ENCODE measurements at regions not wholly inside any gene's neighbourhood (a gene's known extent, or its start where the extent isn't known, plus 50 kb on each side); places are given as distances from the start of the nearest gene placed in this dataset.

DNA sequence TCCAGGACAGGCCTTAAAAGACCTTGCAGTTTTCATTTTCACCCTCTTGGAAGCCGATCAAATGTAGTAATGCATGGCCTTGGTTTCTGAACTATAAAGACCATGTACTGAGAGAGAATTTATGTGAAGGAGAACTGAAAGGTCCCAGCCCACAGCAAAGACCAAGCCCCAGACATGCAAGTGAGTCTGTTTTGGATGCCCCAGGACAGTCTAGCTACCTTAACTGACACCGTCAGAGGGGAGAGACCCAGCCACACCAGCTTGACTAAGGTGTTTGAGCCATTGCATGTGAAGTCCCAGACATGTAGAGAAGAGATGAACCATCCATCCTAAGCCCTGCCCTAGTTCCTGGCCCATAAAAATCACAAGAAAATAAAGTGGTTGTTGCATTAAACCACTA, 316.8 kb upstream of the GATB start:
- H3K9me3 Mint-ChIP-seq, result peaks cover 4% of the 10 kb centered on the region
- H3K36me3 Mint-ChIP-seq (ENCODE audit: low read depth), result no peaks in the 10 kb centered on the region
- H3K4me1 Mint-ChIP-seq (ENCODE audit: low read depth), result peaks cover 33% of the 10 kb centered on the region
- H3K27me3 Mint-ChIP-seq, result no peaks in the 10 kb centered on the region
- no peak overlapping the region for H3K27ac Mint-ChIP-seq
- no peak overlapping the region for H3K4me3 Mint-ChIP-seq

DNA sequence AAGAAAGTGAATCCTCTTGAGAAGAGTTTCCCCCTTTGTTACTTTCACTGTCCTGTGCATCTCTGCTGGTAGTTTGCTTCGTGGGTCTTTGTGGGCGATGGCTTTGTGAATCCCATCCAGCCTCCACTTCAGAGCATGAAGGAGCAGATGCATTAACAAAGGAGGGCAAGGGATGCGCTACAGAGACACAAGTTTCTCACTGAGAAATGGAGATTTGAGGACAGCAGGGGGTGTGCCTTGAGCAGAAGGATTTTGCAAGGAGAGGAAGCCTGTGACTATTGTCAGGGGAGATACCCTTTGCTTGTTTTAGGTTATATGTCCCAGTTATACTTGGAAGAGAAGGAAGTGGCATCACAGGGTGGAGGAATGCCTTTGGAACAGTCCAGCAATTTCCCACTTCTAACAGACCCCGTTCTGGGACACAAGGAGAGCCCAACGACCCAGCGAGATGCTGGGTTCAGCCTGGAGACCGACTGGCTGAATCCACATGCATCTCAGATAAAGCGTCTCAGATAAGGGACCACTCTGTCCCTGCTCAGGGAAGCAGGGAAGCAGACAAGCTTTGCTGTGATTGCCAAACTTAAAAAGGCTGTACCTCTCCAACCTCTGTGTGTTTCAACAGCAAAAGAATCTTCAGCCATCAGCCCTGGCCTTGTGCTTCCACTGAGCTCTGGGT, 314.6 kb upstream of the GATB start:
- H3K4me3 Mint-ChIP-seq, result no peak overlapping the region
- no peak overlapping the region for H3K27ac Mint-ChIP-seq
- H3K36me3 Mint-ChIP-seq (ENCODE audit: low read depth), result no peaks in the 10 kb centered on the region
- H3K9me3 Mint-ChIP-seq, result no peaks in the 10 kb centered on the region
- H3K27me3 Mint-ChIP-seq, result no peaks in the 10 kb centered on the region
- H3K4me1 Mint-ChIP-seq (ENCODE audit: low read depth), result peaks cover 23% of the 10 kb centered on the region

DNA sequence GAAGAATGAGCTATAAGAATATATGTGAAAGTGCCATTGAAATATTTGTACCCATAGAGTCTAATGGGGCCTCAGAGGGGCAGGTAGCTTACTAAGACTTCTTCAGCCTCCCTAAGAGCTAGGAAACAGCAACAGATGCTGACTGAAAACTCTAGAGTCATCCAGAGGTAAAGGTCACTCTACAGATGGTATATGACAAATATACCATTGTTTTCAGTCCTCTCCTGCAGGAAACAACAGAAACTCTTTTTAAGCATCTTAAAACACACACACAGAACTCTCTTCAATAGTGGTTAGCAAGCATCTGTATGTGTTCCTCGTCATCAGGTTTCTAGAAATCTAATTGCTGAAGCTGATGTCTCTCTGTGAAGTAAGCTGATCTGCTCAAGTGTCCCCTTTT, 313.8 kb upstream of the GATB start:
- H3K27ac Mint-ChIP-seq, result no peak overlapping the region

DNA sequence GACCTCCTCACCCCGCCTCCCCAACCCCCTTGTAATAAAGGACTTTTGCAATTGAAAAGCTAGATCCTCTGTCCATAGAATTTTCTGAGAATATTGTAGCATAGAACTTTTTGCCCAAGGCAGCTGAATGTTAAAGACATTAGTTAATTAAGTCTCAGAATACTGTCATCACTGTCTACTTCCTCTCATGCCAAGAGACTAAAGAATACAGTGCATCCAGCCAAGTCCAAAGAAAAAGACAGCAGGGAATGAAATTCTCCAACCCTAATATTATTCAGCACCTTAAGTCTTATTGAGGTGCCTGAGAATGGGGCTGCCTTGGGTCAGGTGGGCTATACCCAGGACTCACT, 313.3 kb upstream of the GATB start:
- H3K27ac Mint-ChIP-seq, result no peak overlapping the region
- H3K4me3 Mint-ChIP-seq, result no peak overlapping the region
- no peaks in the 10 kb centered on the region for H3K27me3 Mint-ChIP-seq
- H3K9me3 Mint-ChIP-seq, result no peaks in the 10 kb centered on the region
- no peaks in the 10 kb centered on the region for H3K36me3 Mint-ChIP-seq (ENCODE audit: low read depth)
- peaks cover 12% of the 10 kb centered on the region for H3K4me1 Mint-ChIP-seq (ENCODE audit: low read depth)

More for the DNA sequence above, 313.8 kb upstream of the GATB start:
- Mint-ChIP-seq H3K36me3 (ENCODE audit: low read depth) (no peaks in the 10 kb centered on the region), H3K27me3 (no peaks in the 10 kb centered on the region), H3K9me3 (no peaks in the 10 kb centered on the region), H3K4me1 (ENCODE audit: low read depth) (peaks cover 15% of the 10 kb centered on the region), H3K4me3 (no peak overlapping the region)

DNA sequence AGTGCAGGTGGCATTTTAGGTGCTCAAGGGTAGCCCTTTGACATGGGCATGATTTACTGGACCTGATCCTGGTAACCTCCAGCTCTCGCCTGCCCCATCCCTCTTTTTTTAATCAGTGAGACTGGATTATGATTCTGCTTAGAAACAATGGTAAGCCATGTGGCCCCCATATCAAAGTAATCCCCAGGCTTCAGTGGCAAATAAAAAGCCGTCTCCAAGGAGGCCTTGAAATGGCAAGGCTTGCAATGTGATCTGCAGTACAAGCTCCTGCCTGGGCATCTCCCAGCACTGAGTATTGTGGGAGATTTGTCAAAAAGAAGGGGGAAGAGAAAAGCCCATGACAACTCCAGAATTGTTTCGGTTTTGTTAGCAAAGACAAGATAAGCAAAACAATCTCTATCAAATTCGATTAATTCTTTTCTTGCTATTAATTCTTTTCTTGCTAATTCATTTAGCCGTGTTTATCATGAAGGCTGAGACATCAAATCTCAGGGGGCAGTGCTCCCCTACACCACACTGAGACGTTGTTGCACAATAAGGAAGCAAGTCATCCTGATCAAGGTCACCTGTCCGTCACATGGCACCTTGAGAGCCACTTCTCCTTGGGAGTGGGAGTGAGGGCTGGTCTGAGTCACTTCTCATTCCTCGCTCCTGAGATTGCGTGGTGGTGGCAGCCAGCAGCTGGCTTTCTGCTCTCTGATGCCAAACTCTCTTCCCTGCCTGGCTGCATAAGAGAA, 312.7 kb upstream of the GATB start:
- Mint-ChIP-seq H3K9me3 (no peaks in the 10 kb centered on the region), H3K27ac (no peak overlapping the region), H3K4me3 (no peak overlapping the region), H3K4me1 (ENCODE audit: low read depth) (peaks cover 13% of the 10 kb centered on the region), H3K27me3 (no peaks in the 10 kb centered on the region), H3K36me3 (ENCODE audit: low read depth) (no peaks in the 10 kb centered on the region)

DNA sequence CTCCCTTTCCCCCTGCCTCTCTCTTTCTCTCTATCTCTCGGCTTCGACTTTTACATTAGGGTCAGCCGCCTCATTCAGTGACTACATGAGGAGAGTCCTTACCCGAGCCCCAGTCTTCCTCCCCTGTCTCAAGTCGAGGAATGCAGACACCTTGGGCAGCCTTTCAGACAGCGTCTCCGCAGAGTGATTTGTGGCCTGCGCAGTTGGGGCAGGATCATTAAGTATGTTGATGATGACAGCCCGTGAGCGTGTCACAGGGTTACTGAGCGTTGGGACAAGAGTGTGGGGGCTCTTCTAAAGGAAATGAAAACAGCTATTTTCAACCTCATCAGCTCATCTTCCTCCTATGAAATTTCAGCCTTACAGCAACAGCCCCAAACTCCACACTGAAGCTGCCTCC, 312.1 kb upstream of the GATB start:
- no peaks in the 10 kb centered on the region for H3K27me3 Mint-ChIP-seq
- no peak overlapping the region for H3K27ac Mint-ChIP-seq
- no peak overlapping the region for H3K4me3 Mint-ChIP-seq
- peaks cover 17% of the 10 kb centered on the region for H3K4me1 Mint-ChIP-seq (ENCODE audit: low read depth)
- H3K9me3 Mint-ChIP-seq, result no peaks in the 10 kb centered on the region
- H3K36me3 Mint-ChIP-seq (ENCODE audit: low read depth), result no peaks in the 10 kb centered on the region

DNA sequence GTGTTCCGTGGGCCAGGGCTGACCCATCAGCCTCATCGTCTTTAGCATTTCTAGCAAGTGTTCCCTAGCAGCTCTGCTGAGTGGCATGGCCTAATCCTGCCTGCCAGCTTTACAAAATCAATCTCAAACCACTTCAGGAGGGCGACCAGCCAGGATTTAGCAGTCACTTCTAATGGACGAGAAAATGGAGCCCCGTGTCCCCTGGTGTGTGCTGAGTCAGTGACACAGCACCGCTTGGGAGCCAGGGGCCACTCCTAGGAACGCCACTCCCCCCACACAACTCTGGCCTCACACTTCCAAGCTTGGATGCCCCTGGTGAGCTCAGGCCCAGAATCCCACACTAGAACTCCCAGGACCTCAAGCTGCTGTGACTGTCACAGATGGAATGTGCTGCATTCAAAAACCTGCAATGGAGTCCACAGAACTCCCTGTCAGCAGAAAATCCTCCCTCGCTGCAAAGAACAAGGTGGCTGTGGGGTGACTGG, 311.2 kb upstream of the GATB start:
- Mint-ChIP-seq H3K4me1 (ENCODE audit: low read depth) (peaks cover 17% of the 10 kb centered on the region), H3K27me3 (no peaks in the 10 kb centered on the region)

DNA sequence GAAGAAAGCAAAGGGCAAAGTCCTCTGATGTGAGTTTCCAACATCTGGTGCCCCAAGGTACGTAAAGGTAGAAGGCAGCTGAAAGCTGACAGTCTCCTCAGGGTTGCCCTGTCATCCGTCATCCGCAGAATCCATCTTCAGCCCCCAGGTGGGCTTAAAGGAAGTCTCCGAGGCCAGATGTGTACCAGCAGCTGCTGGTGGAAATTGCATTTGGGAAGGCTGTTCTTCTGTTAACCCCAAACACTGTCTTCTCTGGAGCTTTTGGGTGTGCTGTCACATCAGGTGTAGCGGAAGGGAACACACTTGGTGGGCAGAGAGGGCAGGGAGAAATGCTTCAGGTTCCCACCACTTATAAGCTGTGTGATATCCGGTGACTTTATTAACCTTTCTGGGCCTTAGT, 310.0 kb upstream of the GATB start:
- Mint-ChIP-seq H3K27ac (no peak overlapping the region), H3K4me3 (no peak overlapping the region), H3K4me1 (ENCODE audit: low read depth) (peaks cover 17% of the 10 kb centered on the region), H3K27me3 (no peaks in the 10 kb centered on the region), H3K9me3 (no peaks in the 10 kb centered on the region), H3K36me3 (ENCODE audit: low read depth) (no peaks in the 10 kb centered on the region)

More for the DNA sequence above, 311.2 kb upstream of the GATB start:
- H3K27ac Mint-ChIP-seq, result no peak overlapping the region
- H3K36me3 Mint-ChIP-seq (ENCODE audit: low read depth), result no peaks in the 10 kb centered on the region
- H3K4me3 Mint-ChIP-seq, result no peak overlapping the region
- no peaks in the 10 kb centered on the region for H3K9me3 Mint-ChIP-seq

DNA sequence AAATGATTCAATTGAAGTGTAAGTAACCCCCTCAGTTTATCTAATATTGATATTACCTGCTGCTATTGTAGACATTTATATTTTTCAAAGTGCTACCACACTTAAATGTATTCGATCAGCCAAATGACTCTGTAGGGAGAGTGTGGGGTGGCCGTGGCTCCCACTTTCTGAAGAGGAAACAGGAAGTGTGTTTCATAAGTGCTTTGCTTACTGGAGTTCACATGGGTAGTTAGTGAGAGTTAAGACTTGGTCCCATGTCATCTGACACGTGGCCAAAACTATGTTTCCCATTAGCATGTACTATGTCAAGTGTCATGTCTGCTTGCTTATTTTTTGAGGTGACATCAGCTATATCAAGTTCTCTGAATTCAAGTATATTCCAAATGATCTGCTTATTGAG, 308.1 kb upstream of the GATB start:
- Mint-ChIP-seq H3K4me1 (ENCODE audit: low read depth) (peaks cover 20% of the 10 kb centered on the region), H3K27ac (no peak overlapping the region), H3K9me3 (no peaks in the 10 kb centered on the region), H3K27me3 (no peaks in the 10 kb centered on the region), H3K4me3 (no peak overlapping the region), H3K36me3 (ENCODE audit: low read depth) (no peaks in the 10 kb centered on the region)

DNA sequence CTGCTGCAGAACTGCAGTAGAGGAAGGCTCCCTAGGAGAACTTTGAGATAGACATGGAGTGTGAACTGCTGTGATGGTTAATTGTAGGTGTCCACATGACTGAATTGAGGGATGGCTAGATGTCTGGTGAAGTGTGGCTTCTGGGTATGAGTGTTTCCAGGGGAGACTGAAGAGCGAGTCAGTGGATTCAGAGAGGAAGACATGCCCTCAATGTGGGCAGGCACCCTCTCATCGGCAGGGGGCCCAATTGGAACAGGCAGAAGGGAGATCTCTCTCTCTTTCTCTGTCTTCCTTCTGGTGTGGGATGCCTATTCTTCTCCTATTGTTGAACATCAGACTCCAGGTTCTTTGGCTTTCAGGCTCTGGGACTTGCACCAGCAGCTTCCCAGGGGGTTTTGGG, 304.7 kb upstream of the GATB start:
- Mint-ChIP-seq H3K36me3 (ENCODE audit: low read depth) (no peaks in the 10 kb centered on the region), H3K9me3 (no peaks in the 10 kb centered on the region), H3K27ac (no peak overlapping the region), H3K4me3 (no peak overlapping the region), H3K27me3 (no peaks in the 10 kb centered on the region), H3K4me1 (ENCODE audit: low read depth) (peaks cover 30% of the 10 kb centered on the region)

DNA sequence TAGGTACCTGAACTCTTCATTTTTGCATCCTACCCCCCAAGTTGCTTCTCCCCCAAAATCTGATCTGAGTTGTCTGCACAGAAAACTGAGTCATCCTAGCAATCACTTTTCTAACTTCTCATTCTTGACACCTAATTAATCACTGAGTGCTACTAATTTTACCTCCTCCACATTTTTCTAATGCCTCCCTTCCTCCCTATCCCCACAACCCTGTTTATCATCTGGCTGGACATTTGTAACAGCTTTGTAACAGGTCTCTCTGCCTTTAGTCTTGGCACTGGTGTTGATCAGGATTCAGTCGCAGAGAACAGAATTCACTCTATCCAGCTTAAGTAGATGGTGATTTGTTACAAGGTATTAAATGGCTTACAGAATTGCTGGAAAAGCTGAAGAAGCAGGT, 303.9 kb upstream of the GATB start:
- peaks cover 30% of the 10 kb centered on the region for H3K4me1 Mint-ChIP-seq (ENCODE audit: low read depth)
- no peak overlapping the region for H3K27ac Mint-ChIP-seq
- peaks cover 2% of the 10 kb centered on the region for H3K9me3 Mint-ChIP-seq

DNA sequence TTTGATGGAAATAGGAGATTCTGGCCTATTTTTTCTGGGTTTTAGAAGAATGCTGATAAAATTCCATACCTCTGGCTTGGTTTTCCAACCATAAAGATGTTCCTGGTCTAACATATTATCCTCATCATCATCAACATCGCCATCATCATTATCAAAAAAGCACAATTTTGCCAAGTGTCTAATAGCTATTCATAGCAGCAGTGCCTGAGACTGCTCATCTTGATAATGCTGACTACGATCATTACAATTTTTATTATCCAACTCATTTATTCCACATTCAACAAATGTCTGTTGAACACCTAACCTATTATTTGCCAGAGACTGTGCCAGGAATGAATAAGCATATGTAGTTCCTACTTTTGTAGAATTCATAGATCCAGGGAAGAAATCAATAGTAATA, 303.5 kb upstream of the GATB start:
- Mint-ChIP-seq H3K9me3 (peaks cover 4% of the 10 kb centered on the region), H3K36me3 (ENCODE audit: low read depth) (no peaks in the 10 kb centered on the region), H3K4me3 (no peak overlapping the region), H3K27ac (no peak overlapping the region), H3K4me1 (ENCODE audit: low read depth) (peaks cover 30% of the 10 kb centered on the region), H3K27me3 (no peaks in the 10 kb centered on the region)

More for the DNA sequence above, 303.9 kb upstream of the GATB start:
- Mint-ChIP-seq H3K27me3 (no peaks in the 10 kb centered on the region), H3K4me3 (no peak overlapping the region), H3K36me3 (ENCODE audit: low read depth) (no peaks in the 10 kb centered on the region)

DNA sequence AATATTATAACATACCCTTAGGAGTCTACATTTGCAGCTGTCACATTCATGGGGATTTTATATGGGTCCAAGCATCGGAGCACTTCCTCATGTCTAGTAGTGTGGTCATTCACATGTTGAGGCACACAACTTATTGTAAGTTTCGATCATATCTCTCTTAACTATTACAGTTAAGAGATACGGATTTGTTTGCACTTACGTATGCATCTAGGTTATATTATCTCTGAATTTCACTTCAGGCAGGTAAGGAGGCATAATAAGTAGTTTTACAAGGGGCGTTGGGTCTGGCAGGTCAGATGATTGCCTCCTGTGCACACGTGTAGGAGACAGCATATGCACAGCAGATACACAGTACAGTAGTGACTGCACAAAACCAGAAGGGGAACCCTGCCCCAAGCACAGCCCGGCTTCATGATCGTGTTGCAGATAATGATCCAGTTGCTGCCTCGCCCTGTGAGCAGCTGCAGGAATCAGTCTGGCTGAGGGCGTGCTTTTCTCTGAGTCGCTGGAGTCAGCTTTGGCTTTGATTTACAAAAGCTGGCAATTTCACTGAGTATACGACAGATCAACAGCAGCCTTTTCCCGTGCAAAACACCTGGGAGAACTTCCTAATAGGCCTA, 302.9 kb upstream of the GATB start:
- peaks cover 4% of the 10 kb centered on the region for H3K9me3 Mint-ChIP-seq
- no peak overlapping the region for H3K27ac Mint-ChIP-seq
- H3K4me3 Mint-ChIP-seq, result no peak overlapping the region
- H3K36me3 Mint-ChIP-seq (ENCODE audit: low read depth), result no peaks in the 10 kb centered on the region
- peaks cover 25% of the 10 kb centered on the region for H3K4me1 Mint-ChIP-seq (ENCODE audit: low read depth)
- no peaks in the 10 kb centered on the region for H3K27me3 Mint-ChIP-seq

DNA sequence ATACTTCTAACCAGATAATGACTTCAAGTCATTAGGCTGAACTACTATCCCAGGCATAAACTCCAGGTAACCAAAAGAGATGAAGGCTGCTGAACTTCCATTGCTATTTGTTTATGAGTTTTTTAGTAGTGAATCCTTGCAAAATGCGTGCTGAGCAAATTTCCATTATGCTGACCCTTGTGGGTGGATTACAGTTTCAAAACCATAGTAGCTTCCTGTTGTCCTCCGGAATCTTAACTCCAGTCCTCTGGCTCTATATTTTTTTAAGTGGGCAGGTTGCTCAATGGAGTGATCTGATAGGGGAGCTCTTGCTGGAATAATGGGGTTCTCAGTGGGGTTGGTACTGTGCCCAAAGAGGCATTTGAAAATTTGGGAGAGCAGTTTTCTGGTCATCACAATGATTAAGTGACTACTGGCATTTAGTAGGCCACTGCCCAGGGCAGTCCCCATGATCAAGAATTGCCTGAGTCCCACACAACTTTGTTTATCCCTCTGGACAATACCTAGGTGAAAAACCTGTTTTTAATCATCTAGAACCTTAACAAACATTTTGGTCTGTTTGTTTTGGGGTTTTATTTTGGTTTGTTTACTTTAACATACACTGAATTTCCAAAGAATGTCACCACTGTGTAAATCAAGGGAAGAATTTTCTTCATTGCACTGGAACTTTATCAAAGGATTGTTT, 302.3 kb upstream of the GATB start:
- Mint-ChIP-seq H3K4me3 (no peak overlapping the region), H3K9me3 (peaks cover 8% of the 10 kb centered on the region), H3K4me1 (ENCODE audit: low read depth) (peaks cover 19% of the 10 kb centered on the region), H3K27me3 (no peaks in the 10 kb centered on the region), H3K36me3 (ENCODE audit: low read depth) (peaks cover under 1% of the 10 kb centered on the region), H3K27ac (no peak overlapping the region)

DNA sequence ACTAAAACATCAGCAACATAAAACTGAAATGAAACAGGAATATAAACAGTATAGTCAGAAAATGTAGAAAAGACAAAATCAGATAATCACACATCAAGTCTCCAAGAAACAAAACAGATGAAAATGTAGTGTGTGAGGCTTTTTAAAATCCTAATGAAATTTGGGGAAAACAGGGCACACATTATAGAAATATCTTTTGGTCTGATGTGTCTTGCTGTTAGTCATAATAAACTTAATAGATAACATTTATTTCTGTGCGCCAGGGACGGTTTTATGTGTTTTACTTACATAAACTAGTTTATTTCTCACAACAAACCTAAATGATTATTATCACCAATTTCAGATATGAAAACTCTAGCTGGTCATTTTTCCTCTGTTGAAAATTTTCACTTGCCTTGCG, 293.9 kb upstream of the GATB start:
- no peaks in the 10 kb centered on the region for H3K27me3 Mint-ChIP-seq
- peaks cover 11% of the 10 kb centered on the region for H3K4me1 Mint-ChIP-seq (ENCODE audit: low read depth)
- peaks cover 19% of the 10 kb centered on the region for H3K9me3 Mint-ChIP-seq
- H3K27ac Mint-ChIP-seq, result no peak overlapping the region
- peaks cover 5% of the 10 kb centered on the region for H3K36me3 Mint-ChIP-seq (ENCODE audit: low read depth)
- no peak overlapping the region for H3K4me3 Mint-ChIP-seq
